Mesothelial cell of epicardium (in vitro differentiated cells): ENCODE measurements at regions not wholly inside any gene's neighbourhood (a gene's known extent, or its start where the extent isn't known, plus 50 kb on each side); places are given as distances from the start of the nearest gene placed in this dataset.

Experiments used
- DNase-seq, 2 experiments: peaks; one replicate each; pipeline ENCODE4 v3.0.0; 2021; ENCODE audit warnings: low spot score in 2 of 2; ENCODE audit not compliant: unreplicated experiment in 2 of 2
- H3K27ac Mint-ChIP-seq: 2 replicates; pipeline ENCODE4 v1.8.0; 2021; ENCODE audit warnings: mixed read lengths
- H3K27me3 Mint-ChIP-seq: 2 replicates; pipeline ENCODE4 v1.8.0; 2021; ENCODE audit warnings: low read depth, mixed read lengths
- H3K36me3 Mint-ChIP-seq: 2 replicates; pipeline ENCODE4 v1.8.0; 2021; ENCODE audit warnings: mixed read lengths
- H3K4me1 Mint-ChIP-seq: 2 replicates; pipeline ENCODE4 v1.8.0; 2021; ENCODE audit warnings: mixed read lengths
- H3K4me3 Mint-ChIP-seq: 2 replicates; pipeline ENCODE4 v1.8.0; 2021; ENCODE audit warnings: mild to moderate bottlenecking, moderate library complexity, mixed read lengths
- H3K9me3 Mint-ChIP-seq: 2 replicates; pipeline ENCODE4 v1.8.0; 2021; ENCODE audit warnings: mixed read lengths
- TF ChIP-seq, protein P1 (sequence below): fragments of 200-600 bp; sonication (generic); IDR thresholded peaks from one replicate; pipeline ENCODE4 v1.5.0; 2021; ENCODE audit warnings: antibody characterized with exemption; ENCODE audit not compliant: unreplicated experiment

DNA sequence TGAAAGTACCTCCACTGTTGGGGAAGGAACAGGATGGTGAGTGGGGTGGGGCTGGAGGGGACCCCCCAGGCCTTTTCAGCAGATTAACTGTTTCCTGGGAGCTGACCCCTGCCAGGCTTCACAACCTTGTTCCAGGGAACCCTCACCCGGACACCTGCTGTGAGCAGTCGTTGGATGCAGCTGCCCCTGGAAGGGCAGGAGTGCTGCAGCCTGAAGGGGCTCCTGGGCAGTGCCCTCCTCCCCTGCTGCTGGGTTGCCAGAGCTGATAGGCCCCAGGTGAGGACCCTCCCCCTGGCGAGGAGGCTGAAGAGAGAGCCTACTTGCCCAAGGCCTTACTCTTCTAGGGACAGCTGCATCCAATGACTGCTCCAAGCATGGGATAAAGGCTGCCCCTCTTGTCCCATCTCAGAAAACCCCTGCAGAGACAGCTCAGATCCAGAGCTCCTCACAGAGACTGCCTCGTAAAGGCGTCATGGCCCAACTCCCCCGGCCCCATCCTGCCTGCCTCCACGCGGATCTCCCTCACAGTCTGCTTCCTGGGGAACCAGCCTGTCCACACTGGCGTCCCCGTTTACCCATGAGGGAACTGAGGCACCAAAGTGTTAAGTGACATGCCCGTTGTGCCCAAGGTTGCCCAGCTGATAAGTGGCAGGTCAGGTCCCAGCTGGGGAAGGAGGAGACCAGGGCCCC lies 193.4 kb upstream of the LINGO1 start:
- DNase-seq = no peak
- Mint-ChIP-seq H3K27me3 (peaks cover 36% of the 10 kb centered on the region), H3K9me3 (no peaks in the 10 kb centered on the region), H3K27ac (no peak overlapping the region), H3K36me3 (no peaks in the 10 kb centered on the region), H3K4me3 (no peak overlapping the region), H3K4me1 (peaks cover 4% of the 10 kb centered on the region)
- TF ChIP-seq, protein P1, sequence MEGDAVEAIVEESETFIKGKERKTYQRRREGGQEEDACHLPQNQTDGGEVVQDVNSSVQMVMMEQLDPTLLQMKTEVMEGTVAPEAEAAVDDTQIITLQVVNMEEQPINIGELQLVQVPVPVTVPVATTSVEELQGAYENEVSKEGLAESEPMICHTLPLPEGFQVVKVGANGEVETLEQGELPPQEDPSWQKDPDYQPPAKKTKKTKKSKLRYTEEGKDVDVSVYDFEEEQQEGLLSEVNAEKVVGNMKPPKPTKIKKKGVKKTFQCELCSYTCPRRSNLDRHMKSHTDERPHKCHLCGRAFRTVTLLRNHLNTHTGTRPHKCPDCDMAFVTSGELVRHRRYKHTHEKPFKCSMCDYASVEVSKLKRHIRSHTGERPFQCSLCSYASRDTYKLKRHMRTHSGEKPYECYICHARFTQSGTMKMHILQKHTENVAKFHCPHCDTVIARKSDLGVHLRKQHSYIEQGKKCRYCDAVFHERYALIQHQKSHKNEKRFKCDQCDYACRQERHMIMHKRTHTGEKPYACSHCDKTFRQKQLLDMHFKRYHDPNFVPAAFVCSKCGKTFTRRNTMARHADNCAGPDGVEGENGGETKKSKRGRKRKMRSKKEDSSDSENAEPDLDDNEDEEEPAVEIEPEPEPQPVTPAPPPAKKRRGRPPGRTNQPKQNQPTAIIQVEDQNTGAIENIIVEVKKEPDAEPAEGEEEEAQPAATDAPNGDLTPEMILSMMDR = no peak

GRCh38 chr15:77825546-77825945 lies 192.8 kb upstream of the LINGO1 start:
- no peak for DNase-seq
- no peak overlapping the region for H3K27ac Mint-ChIP-seq
- TF ChIP-seq, protein P1 = no peak
- H3K9me3 Mint-ChIP-seq = no peaks in the 10 kb centered on the region
- no peak overlapping the region for H3K4me3 Mint-ChIP-seq
- H3K27me3 Mint-ChIP-seq = peaks cover 42% of the 10 kb centered on the region
- H3K36me3 Mint-ChIP-seq = no peaks in the 10 kb centered on the region
- peaks cover 6% of the 10 kb centered on the region for H3K4me1 Mint-ChIP-seq

DNA sequence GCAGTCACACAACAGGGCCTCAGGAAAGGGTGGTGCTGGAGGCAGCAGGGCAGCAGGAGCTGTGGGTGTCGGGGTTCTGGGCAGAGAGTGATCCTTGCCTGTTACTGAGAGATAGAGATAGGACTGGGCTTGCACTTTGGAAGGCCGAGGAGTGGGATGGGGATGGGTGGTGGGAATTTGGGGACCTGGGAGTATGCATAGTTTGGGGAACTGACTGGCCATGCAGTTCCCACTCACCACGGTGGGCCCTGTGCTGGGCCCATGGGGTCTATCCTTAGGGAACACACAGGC lies 192.5 kb upstream of the LINGO1 start:
- TF ChIP-seq, protein P1 = no peak
- no peak for DNase-seq
- Mint-ChIP-seq H3K4me1 (peaks cover 5% of the 10 kb centered on the region), H3K4me3 (no peak overlapping the region), H3K27ac (no peak overlapping the region), H3K36me3 (no peaks in the 10 kb centered on the region), H3K9me3 (no peaks in the 10 kb centered on the region), H3K27me3 (peaks cover 46% of the 10 kb centered on the region)

DNA sequence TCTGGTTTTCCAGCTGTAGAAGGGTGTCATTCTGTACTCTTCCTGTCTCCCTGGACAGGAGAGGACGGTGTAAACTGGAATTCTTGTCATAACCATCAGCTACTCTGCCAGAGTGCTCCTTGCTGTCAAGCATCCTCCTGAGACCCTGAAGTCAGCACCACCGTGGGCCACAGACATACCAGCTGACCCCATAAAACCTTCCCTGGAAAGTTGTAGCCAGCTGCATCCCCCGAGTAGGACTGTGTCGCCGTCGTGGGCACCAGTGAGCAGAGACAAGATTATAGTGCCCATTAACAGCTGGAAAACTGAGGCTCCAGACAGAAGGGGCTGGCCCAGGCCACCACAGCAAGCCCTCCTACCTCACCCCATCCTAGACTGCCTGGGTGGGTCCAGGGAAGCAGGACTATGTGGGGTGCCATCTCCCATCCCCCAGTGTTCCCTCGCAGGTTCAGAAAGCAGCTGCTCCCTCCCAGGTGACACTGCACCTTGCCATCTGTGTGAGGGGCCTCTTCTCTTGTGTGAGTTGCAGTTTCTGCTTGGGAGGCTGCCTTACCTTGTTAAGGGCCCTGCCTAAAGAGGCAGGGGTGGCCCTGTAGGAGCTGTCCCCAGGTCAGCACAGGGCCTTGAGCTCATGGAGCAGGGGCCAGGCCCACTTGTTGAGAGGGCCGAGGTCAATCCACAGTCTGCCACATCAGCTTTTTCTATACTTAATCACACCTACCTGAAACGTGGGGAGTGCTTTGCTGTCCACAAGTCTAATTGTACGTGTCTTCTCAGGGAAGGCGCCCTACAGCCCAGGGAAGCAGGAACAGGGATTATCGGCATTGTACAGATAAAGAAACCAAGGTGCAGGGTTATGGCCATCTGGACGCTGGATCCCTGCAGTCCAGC lies 191.9 kb upstream of the LINGO1 start:
- TF ChIP-seq, protein P1 = no peak
- Mint-ChIP-seq H3K27me3 (peaks cover 48% of the 10 kb centered on the region), H3K27ac (no peak overlapping the region), H3K4me3 (no peak overlapping the region), H3K9me3 (no peaks in the 10 kb centered on the region), H3K4me1 (peaks cover 2% of the 10 kb centered on the region), H3K36me3 (no peaks in the 10 kb centered on the region)
- no peak for DNase-seq

DNA sequence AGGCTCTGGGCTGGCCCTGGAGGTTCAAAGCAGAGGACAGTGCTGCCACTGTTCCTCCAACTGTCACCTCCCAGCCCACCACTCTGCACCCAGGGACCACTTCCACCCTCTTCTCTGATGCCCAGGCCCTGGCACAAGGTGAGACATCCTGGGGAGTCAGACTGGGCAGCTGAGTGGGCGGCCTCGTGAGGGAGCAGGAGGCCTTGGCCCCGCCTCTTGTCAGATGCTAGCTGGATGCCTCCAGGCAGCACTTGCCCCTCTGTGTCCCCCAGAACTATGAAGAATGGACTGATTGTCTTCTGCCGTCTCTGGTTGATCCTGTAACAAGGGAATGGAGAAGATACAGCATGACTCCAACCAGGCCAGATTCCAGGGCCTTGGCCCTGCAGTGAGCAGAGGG lies 191.0 kb upstream of the LINGO1 start:
- no peak for DNase-seq
- Mint-ChIP-seq H3K36me3 (no peaks in the 10 kb centered on the region), H3K4me3 (no peak overlapping the region), H3K27me3 (peaks cover 50% of the 10 kb centered on the region), H3K4me1 (peaks cover 2% of the 10 kb centered on the region), H3K27ac (no peak overlapping the region), H3K9me3 (no peaks in the 10 kb centered on the region)
- TF ChIP-seq, protein P1 = no peak
